ENCODE measurements at regions not wholly inside any gene's neighbourhood (a gene's known extent, or its start where the extent isn't known, plus 50 kb on each side); places are given as distances from the start of the nearest gene placed in this dataset.

GRCh38 chr6:124885171-124885570 lies 77.1 kb upstream of the RNF217 start (continued):
- TF ChIP-seq SIN3A (IDR thresholded peaks at IDR 0.05; ENCODE audit: low read depth) (no peak), ELF1 (IDR thresholded peaks at IDR 0.05; ENCODE audit: borderline replicate concordance, low read depth) (no peak), EGR1 (IDR thresholded peaks at IDR 0.05; ENCODE audit: low read depth) (no peak), POLR2A (IDR thresholded peaks at IDR 0.05; ENCODE audit: borderline replicate concordance, extremely low read depth, insufficient read depth, insufficient read length) (no peak)

GRCh38 chr6:124887872-124888580 lies 74.2 kb upstream of the RNF217 start:
- Histone ChIP-seq H2AFZ (ENCODE audit: low read depth, low read length, poor library complexity, severe bottlenecking) (no peak overlapping the region), H3K27ac (ENCODE audit: low read depth, low read length) (no peak overlapping the region), H3K4me3 (replicated peaks in 1 of 2; ENCODE audit: low read depth in 1 of 2, low read length in 2 of 2) (no peak overlapping the region), H3K4me2 (ENCODE audit: low read length) (no peak overlapping the region), H4K20me1 (ENCODE audit: insufficient read depth) (no peaks in the 10 kb centered on the region), H3K27me3 (ENCODE audit: insufficient read depth, low read length) (no peaks in the 10 kb centered on the region), H3K79me2 (ENCODE audit: insufficient read depth, low read length) (no peaks in the 10 kb centered on the region), H3K9ac (ENCODE audit: low read length) (no peak overlapping the region), H3K9me2 (ENCODE audit: insufficient read depth) (no peaks in the 10 kb centered on the region), H3K36me3 (ENCODE audit: control insufficient read depth in 1 of 2, insufficient read depth in 2 of 2, low read length in 2 of 2) (no peaks in the 10 kb centered on the region), H3K4me1 (ENCODE audit: control insufficient read depth in 1 of 2, insufficient read depth in 2 of 2, low read length in 2 of 2) (peaks cover 0 to 5% of the 10 kb centered on the region in 2 experiments; a peak in 2 of 4 replicates), H3K9me3 (ENCODE audit: control insufficient read depth in 1 of 2, insufficient read depth in 1 of 2, low read depth in 1 of 2, low read length in 2 of 2) (no peaks in the 10 kb centered on the region)
- ATAC-seq (no peak), DNase-seq (ENCODE audit: low read depth, low spot score) (no peak)
- ChIA-PET POLR2A (no interaction called here), RAD21 (ENCODE audit: low non-redundant PET in 1 of 2, low total read pairs in 2 of 2, uncharacterized antibody in 2 of 2, unreplicated experiment in 2 of 2) (no interaction called here), CTCF (no interaction called here)
- TF ChIP-seq ELF1 (IDR thresholded peaks at IDR 0.05; ENCODE audit: borderline replicate concordance, low read depth): no peak
- no peak for TF ChIP-seq FOSL1 (IDR thresholded peaks at IDR 0.05; ENCODE audit: low read depth)
- no peak for TF ChIP-seq EZH2 (IDR thresholded peaks at IDR 0.05)
- no peak for TF ChIP-seq CBX3 (IDR thresholded peaks at IDR 0.05; ENCODE audit: low read depth)
- no peak for TF ChIP-seq MAX (IDR thresholded peaks at IDR 0.05)
- no peak for TF ChIP-seq SIN3A (IDR thresholded peaks at IDR 0.05; ENCODE audit: low read depth)
- intact Hi-C loops (cut with micrococcal nuclease): no loop called here
- BruUV-seq (replicated peaks): no TSS peak

Data from HCT116 (cell line).